GM21367 (cell line): ENCODE measurements at regions not wholly inside any gene's neighbourhood (a gene's known extent, or its start where the extent isn't known, plus 50 kb on each side); places are given as distances from the start of the nearest gene placed in this dataset.
"Not testable (repeated sequence)": the region's sequence is repeated elsewhere in the genome, so short reads cannot be mapped to it uniquely, and the experiment has no call there.

Experiments used
- ATAC-seq: cut with Tn5 transposase; IDR thresholded peaks from one replicate; pipeline ENCODE4 v1.9.1; 2021; ENCODE audit not compliant: unreplicated experiment

DNA sequence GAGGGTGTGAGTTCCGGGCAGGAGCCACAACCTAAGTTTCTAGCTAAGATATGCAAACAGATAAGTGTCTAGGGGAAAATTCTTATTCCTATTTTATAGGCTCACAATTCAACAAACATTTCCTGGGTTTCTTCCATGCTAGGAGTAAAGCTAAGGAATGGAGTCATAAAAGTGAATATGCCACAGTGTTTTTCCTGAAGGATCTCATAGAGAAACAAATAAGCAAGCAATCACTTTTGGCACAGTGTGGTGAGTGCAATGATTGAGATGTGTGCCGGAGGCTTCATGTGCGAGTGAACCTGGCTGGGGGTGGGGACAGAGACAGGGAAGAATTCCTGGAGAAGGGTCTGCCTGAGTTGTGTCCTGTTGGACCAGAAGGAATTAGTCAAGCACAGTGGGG lies 147.4 kb downstream of the TENT5C start:
- ATAC-seq: no peak

DNA sequence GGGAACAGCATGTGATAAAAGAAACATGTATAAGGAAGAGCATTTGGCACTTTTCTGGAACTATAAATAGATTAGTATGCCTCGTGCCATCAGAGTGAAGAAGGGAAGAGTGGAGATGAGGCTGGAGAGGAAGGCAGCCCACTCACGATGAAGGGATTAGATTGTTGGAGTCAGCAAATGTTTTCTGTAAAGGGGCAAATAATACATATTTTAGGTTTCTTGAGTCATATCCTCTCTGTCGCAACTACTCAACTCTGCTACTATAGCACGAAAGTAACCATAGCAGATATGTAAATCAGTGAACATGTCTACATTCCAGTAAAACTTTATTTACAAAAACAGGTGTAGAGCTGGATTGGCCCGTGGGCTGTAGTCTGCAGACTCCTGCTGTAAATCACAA lies 147.8 kb downstream of the TENT5C start:
- ATAC-seq: no peak

DNA sequence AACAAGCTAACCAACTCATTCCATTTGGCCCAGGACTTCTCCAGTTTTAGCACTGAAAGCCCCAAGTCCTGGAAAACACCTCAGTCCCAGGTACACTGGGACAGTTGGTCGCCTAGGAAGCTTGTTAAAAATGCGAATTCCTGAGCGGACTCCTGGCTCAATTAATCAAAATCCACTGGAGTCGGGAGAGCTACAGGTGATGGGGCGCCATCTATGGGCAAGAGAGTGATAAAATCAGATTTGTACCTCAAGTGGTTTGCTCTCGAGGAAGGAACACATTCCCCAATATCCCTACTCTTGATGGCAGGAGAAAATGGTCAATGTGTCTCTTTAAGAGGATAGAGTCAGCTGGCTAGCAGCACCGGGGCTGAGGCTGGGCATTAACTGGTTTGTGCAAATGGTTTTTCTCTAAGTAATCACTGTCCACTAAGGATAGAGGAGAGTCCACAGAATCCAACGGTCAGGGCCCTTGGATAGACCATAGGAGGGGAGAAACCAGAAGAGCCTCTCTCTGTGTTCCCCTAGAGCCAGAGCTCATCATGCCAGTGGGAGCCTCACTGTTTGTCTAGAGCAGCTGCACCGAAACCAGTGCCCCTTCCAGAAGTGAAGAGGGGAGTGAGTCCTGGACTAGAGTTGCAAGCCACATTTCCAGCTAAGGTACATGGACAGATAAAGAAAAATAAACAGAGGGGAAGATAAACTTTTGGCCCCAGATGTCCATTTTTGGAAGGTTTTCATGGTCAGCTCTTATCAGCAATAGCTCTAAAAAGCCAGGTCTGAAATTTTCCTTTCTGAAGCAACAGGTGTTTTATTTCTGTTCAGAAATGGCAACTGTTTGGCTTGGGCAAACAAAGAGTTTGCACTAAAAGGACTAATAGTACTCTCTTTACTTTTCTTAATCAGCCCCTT lies 148.5 kb downstream of the TENT5C start:
- no peak for ATAC-seq

- ATAC-seq: no peak
These were observed 151.8 kb downstream of the TENT5C start for GRCh38 chr1:117757668-117758067.

- peak; percentile 72 for ATAC-seq
These were observed 152.8 kb downstream of the TENT5C start for GRCh38 chr1:117758444-117759316.

DNA sequence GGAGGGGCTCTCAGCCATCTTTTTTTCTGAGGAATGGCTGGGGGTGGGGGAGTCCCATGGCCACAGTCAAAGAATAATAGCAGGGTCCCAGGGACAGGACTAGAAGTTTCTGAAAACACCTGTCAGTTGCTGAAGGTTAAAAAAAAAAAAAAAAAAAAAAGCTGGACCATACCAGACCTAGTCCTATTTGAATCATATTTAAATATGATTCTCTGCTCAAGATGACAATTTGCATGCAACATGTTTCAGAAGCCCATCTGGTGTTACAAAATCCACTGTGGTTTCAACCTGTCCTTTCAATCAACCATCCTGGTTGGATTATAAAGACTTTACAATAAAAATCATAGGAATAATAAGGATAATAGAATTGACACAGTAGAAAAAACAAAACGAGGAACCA lies 153.7 kb downstream of the TENT5C start:
- ATAC-seq: no peak

DNA sequence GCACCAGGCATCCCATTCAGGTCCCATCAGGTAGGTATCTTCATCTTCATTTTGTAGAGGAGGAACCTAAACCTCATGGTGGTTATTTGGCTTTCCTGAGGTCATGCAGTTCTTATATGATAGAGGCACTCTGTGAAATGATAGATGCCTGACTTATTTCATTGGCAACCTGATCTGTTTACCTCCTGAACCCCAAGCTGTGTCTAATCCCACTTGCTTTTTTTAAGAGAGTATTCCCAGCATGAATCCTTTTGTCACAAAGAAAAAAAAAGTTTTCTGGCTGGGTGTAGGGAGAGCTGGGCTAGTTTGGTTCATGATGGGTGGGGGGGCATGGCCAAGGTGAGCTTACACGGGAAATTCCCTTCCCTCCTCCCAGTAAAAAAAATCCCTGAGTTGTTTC lies 154.2 kb downstream of the TENT5C start:
- ATAC-seq: no peak

- ATAC-seq: no peak
These were observed 154.6 kb downstream of the TENT5C start for GRCh38 chr1:117760485-117760884.

- ATAC-seq: not testable (repeated sequence)
These were observed 161.7 kb downstream of the GDAP2 start for GRCh38 chr1:117767756-117768155.

- ATAC-seq: no peak
These were observed 158.4 kb downstream of the GDAP2 start for GRCh38 chr1:117770981-117771531.

DNA sequence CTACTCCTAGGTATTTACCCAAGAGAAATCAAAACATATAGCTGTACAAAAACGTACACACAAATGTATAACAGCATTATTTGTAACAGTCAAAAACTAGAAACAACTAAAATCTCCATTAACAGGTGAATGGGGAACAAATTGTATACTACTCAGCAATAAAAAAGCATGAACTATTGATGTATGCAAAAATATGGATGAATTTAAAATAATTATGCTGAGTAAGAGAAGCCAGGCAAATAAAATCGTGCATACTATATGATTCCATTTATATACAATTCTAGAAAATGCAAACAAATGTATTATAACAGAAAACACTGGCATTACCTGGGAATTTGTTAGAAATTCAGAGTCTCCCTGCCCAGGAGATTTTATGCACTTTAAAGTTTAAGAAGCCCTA lies 150.1 kb downstream of the GDAP2 start:
- no peak for ATAC-seq

GRCh38 chr1:117780687-117781475 lies 148.5 kb downstream of the GDAP2 start:
- no peak for ATAC-seq

DNA sequence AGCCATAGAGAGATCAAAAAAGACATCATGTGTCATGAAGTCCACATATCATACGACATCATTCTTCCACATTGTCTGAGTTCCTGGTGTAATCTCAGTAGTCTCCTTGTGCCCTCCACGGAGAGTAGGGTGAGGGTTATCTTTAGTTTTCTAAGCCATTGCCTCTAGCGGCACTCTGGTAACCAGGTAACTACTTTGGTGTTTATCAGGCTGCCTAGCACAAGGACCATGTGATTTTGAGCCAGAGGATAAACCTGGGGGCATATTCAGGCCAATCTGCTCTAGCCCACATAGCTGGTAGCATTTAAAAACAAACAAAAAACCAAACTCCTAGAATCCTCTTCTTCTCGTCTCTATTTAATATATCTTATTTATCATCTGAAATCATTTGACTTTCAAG lies 147.4 kb downstream of the GDAP2 start:
- ATAC-seq: no peak

GRCh38 chr1:117783606-117784396 lies 145.6 kb downstream of the GDAP2 start:
- ATAC-seq: no peak

DNA sequence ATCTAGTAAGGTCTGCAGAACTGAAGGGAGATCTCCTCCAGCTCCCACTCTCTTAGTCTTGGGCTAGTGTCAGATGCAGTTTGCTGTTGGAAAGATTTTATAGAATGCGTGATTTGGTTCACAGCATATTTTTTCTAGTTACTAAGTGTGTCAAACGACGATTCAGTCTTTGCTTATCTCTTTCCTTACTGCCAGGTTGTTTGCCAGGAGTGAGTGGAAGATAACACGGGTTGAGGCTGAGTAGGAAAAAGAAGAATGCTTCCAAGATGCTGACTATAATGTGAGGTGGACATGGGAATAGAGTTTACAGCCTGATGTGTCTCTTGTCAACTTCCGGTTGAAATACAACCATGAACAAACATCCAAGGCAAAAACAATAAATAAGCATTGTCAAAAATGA lies 141.4 kb downstream of the GDAP2 start:
- ATAC-seq: no peak

GRCh38 chr1:117793413-117793812 lies 136.0 kb downstream of the GDAP2 start:
- no peak for ATAC-seq

GRCh38 chr1:117794073-117794472 lies 135.3 kb downstream of the GDAP2 start:
- ATAC-seq: no peak

DNA sequence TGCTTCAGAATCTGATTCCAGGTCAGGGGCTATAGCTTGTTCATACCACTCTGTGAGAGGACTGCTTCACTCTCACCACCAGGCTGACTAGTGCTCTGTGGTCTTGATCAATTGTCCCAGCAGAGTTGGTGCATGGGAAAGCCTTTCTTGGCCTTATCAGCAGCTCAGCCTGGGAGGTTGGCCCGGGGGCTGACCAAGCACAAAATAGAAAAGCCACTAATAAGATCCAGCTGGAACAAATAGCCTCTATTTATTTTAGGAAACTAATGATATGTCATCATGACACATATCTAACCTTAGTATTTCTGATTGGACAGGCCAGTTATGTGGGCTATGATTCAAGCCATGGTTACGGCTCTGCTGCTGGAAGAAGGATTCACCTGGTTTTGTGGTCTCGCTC lies 134.2 kb downstream of the GDAP2 start:
- no peak for ATAC-seq

- no peak for ATAC-seq
These were observed 133.6 kb downstream of the GDAP2 start for GRCh38 chr1:117795792-117796191.

DNA sequence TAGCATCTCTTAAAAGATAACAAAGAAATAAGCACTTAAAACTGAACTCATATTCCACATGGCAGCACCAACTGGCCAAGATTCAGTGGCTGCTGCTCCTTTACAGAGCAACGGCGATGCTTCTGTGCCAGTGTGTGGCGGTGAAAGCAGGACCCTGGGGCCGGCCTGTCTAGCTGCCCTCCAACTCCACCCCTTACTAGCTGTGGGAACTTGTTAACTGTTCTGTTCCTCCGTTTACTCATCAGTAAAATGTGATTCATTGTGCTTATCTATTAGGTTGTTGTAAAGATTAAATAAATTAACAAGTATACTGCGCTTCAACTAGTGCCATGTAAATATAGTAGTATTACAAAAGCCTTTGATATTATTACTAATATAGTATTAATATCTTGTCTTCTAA lies 133.2 kb downstream of the GDAP2 start:
- ATAC-seq: no peak
